Endothelial cell of umbilical vein (primary cell): ENCODE measurements at regions not wholly inside any gene's neighbourhood (a gene's known extent, or its start where the extent isn't known, plus 50 kb on each side); places are given as distances from the start of the nearest gene placed in this dataset.

ENCODE experiments used
- BruUV-seq: library from RNA; stranded (reverse); fragments of 400-500 nt; replicated peaks from 2 replicates; lab custom pipeline; 2021; lab: Mats Ljungman, UMichigan
- CTCF ChIA-PET: fragments of 300-600, 350-600 bp; sonication (Branson Sonifier 250); formaldehyde crosslinking; loops from one replicate; lab custom pipeline; 2021; ENCODE audit warnings: antibody characterized with exemption, inconsistent platforms; lab: Charles Lee
- POLR2A ChIA-PET: fragments of 300-600, 350-600 bp; sonication (Branson Sonifier 250); formaldehyde crosslinking; loops from one replicate; lab custom pipeline; 2021; ENCODE audit warnings: antibody characterized with exemption, inconsistent platforms; lab: Charles Lee
- DNase-seq: peaks from one replicate; pipeline ENCODE4 v3.0.0-alpha.2; 2011; ENCODE audit warnings: low read depth, low spot score
- FAIRE-seq: peaks from 2 replicates; lab custom pipeline; 2011; peaks lifted over from hg19 to GRCh38; lab: Jason Lieb, UNC
- H2AFZ ChIP-seq: 2 replicates; pipeline ENCODE4 v1.6.0; 2012; ENCODE audit warnings: low read depth, low read length, control low read depth, inconsistent platforms
- H3K27ac ChIP-seq: 2 replicates; pipeline ENCODE4 v1.5.1; 2011; ENCODE audit warnings: low read depth, mild to moderate bottlenecking, control low read depth, low read length, moderate library complexity; ENCODE audit not compliant: insufficient read depth
- H3K27me3 ChIP-seq, 2 experiments: 2 replicates each; pipeline versions ENCODE4 v1.6.0 to v1.6.1; 2011; ENCODE audit warnings: low read length in 2 of 2, mixed read lengths in 1 of 2; ENCODE audit not compliant: control insufficient read depth in 2 of 2, insufficient read depth in 2 of 2
- H3K36me3 ChIP-seq, 2 experiments: 2 replicates in 1 of 2; 3 replicates in 1 of 2; pipeline ENCODE4 v1.5.1; 2011; ENCODE audit warnings: low read length in 2 of 2, mild to moderate bottlenecking in 1 of 2, moderate library complexity in 1 of 2; ENCODE audit not compliant: control insufficient read depth in 2 of 2, insufficient read depth in 2 of 2; ENCODE audit errors: extremely low read depth in 1 of 2
- H3K4me1 ChIP-seq: 3 replicates; pipeline ENCODE4 v1.5.1; 2011; ENCODE audit warnings: mild to moderate bottlenecking, low read length; ENCODE audit not compliant: control insufficient read depth, insufficient read depth; ENCODE audit errors: extremely low read depth
- H3K4me2 ChIP-seq: 2 replicates; pipeline ENCODE4 v1.6.1; 2011; ENCODE audit warnings: low read length, control low read depth, mixed read lengths; ENCODE audit not compliant: insufficient read depth
- H3K4me3 ChIP-seq, 3 experiments: fragments of 200-600 bp in 1 of 3; sonication (generic), shearing (Covaris generic) in 1 of 3; replicated peaks in 1 of 3; 2 replicates each; pipeline ENCODE4 v1.5.1; 2011 to 2016; ENCODE audit warnings: control low read depth in 3 of 3, low read length in 3 of 3, mild to moderate bottlenecking in 2 of 3, inconsistent platforms in 1 of 3, low read depth in 1 of 3, moderate library complexity in 1 of 3; ENCODE audit not compliant: insufficient read depth in 1 of 3
- H3K79me2 ChIP-seq: 2 replicates; pipeline ENCODE4 v1.6.0; 2012; ENCODE audit warnings: low read length, inconsistent platforms; ENCODE audit not compliant: control insufficient read depth, insufficient read depth
- H3K9ac ChIP-seq: replicated peaks from 2 replicates; pipeline ENCODE3; 2011; ENCODE audit warnings: low read length, control low read depth; ENCODE audit not compliant: insufficient read depth; ENCODE audit errors: extremely low read depth
- H3K9me1 ChIP-seq: replicated peaks from 3 replicates; pipeline ENCODE4 v1.6.0; 2011; ENCODE audit warnings: mild to moderate bottlenecking, low read length; ENCODE audit not compliant: control insufficient read depth, insufficient read depth; ENCODE audit errors: extremely low read depth
- H3K9me3 ChIP-seq: replicated peaks from 2 replicates; pipeline ENCODE4 v1.5.1; 2012; ENCODE audit warnings: low read length, inconsistent platforms; ENCODE audit not compliant: control insufficient read depth, insufficient read depth
- H4K20me1 ChIP-seq: replicated peaks from 2 replicates; pipeline ENCODE3; 2011; ENCODE audit warnings: mild to moderate bottlenecking, low read length; ENCODE audit not compliant: control insufficient read depth, insufficient read depth; ENCODE audit errors: extremely low read depth
- CTCF ChIP-seq, 2 donors: IDR thresholded peaks; 1 replicate in 1 of 2; 2 replicates in 1 of 2; pipeline ENCODE4 v1.5.1; 2011; ENCODE audit warnings: low read length in 2 of 2, mild to moderate bottlenecking in 2 of 2, moderate library complexity in 2 of 2, control low read depth in 1 of 2, inconsistent platforms in 1 of 2, low read depth in 1 of 2; ENCODE audit not compliant: insufficient read depth in 1 of 2; ENCODE audit errors: extremely low read depth in 1 of 2
- EZH2 ChIP-seq: IDR thresholded peaks from 2 replicates; pipeline ENCODE4 v1.6.1; 2012; ENCODE audit warnings: borderline replicate concordance, low read depth, mild to moderate bottlenecking, moderate library complexity, low read length, inconsistent platforms; ENCODE audit not compliant: severe bottlenecking
- FOS ChIP-seq: IDR thresholded peaks from 2 replicates; pipeline ENCODE4 v1.6.1; 2011; ENCODE audit warnings: mild to moderate bottlenecking, low read length, moderate library complexity, borderline replicate concordance; ENCODE audit not compliant: insufficient read depth
- GATA2 ChIP-seq: IDR thresholded peaks from 2 replicates; pipeline ENCODE4 v1.7.0; 2011; ENCODE audit warnings: low read depth, mild to moderate bottlenecking, moderate library complexity, mixed read lengths, low read length; ENCODE audit not compliant: insufficient read length, insufficient read depth
- JUN ChIP-seq: IDR thresholded peaks from 2 replicates; pipeline ENCODE4 v1.6.1; 2011; ENCODE audit warnings: borderline replicate concordance, low read depth; ENCODE audit not compliant: insufficient read length, insufficient read depth
- MAX ChIP-seq: IDR thresholded peaks from 2 replicates; pipeline ENCODE4 v1.6.1; 2011; ENCODE audit not compliant: insufficient read depth, insufficient read length
- MYC ChIP-seq: IDR thresholded peaks from one replicate; pipeline ENCODE4 v1.6.1; 2011; ENCODE audit warnings: mild to moderate bottlenecking, low read depth, low read length
- POLR2A ChIP-seq: IDR thresholded peaks from 2 replicates; pipeline ENCODE4 v1.6.1; 2012; ENCODE audit warnings: low read depth, mild to moderate bottlenecking, control low read depth, low read length
- POLR2AphosphoS5 ChIP-seq: IDR thresholded peaks from 2 replicates; pipeline ENCODE4 v1.6.1; 2012; ENCODE audit warnings: low read depth, mild to moderate bottlenecking, control low read depth, low read length, moderate library complexity; ENCODE audit not compliant: insufficient read depth
- dilution Hi-C: fragments of 300-500 bp; cut with MboI; formaldehyde crosslinking; loops from one replicate; pipeline ENCODE4 v1.15.0; 2019; ENCODE audit warnings: low sequenced_read_pairs; ENCODE audit not compliant: extremely low pct_ligation_motif_present
- intact Hi-C: fragments of 100-400 bp; cut with micrococcal nuclease; formaldehyde crosslinking; loops from one replicate; pipeline ENCODE4 v1.10.0; 2022

- POLR2A ChIA-PET, result no interaction called here
- CTCF ChIA-PET, result no interaction called here
- no peak overlapping the region for H3K9ac ChIP-seq
- DNase-seq (no peak), FAIRE-seq (no peak)
- dilution Hi-C loops, result no loop called here
- no TSS peak for BruUV-seq
- H3K36me3 ChIP-seq, result peaks cover 0 to 10% of the 10 kb centered on the region in 2 experiments
- H3K27me3 ChIP-seq, result no peaks in the 10 kb centered on the region
- H3K27ac ChIP-seq, result no peak overlapping the region
- H3K79me2 ChIP-seq, result no peaks in the 10 kb centered on the region
- TF ChIP-seq MAX (no peak), FOS (no peak), EZH2 (no peak), GATA2 (no peak), POLR2AphosphoS5 (no peak), CTCF (IDR thresholded peaks at IDR 0.05; ENCODE audit: extremely low read depth in 1 of 2, insufficient read depth in 1 of 2, low read depth in 1 of 2, low read length in 2 of 2) (no peak), MYC (no peak), POLR2A (no peak), JUN (no peak)
- no peak overlapping the region for H2AFZ ChIP-seq
- H3K4me3 ChIP-seq, result no peak overlapping the region
- no peak overlapping the region for H3K4me2 ChIP-seq
- H3K9me1 ChIP-seq, result no peaks in the 10 kb centered on the region
- no peaks in the 10 kb centered on the region for H3K9me3 ChIP-seq
- no peaks in the 10 kb centered on the region for H3K4me1 ChIP-seq
- H4K20me1 ChIP-seq, result peaks cover 2% of the 10 kb centered on the region
- intact Hi-C loops, result loop anchor here (10.0 kb wide), 1 partner anchor 263 kb away; no protein-coding TSS in a partner anchor
These were observed 562.8 kb downstream of the UTRN start for GRCh38 chr6:144847916-144848315.
